ENCODE measurements at regions not wholly inside any gene's neighbourhood (a gene's known extent, or its start where the extent isn't known, plus 50 kb on each side); places are given as distances from the start of the nearest gene placed in this dataset.

DNA sequence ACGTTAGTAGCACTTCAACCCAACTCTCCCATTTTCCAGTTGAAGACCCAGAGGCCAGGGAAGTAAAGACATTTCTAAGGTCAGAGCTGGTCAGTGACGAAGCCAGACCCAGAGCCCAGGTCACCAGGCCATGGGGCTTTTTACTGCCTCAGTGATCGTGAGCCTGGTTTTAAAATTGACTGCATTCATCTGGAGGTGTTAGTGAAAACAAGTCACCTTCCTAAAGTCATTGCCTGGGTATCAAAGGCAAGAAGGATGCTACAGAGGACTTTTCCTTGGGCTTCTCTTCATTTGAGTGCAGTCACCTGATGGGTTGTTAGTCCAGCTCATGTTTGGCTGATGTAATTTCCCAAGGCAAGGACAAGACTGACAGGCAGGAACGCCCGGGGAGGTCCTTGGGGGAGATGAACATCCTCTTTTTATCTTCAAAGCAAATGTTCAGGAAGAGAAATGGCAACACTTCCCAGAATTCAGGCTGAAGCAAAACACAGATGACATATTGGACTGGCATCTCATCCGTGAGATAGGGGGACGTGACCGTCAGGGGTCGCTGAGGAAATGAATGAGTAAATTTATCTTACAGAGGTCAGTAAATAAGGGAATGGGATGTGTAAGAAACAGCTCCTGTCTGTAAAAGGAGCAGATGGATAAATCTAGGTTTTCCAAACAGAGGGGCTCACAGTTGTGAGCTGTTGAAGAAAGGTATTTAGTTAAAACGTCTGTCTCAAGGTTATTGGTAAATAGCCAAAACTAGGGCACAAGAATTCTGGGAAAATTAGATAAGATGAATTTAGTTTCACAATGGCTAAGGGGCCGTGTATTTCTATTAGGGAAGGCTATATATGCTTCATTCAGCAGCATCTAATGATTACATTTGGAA is 201.2 kb downstream of the OPA1 start:
- Histone ChIP-seq H3K9me3 (ENCODE audit: control insufficient read depth, low read depth, low read length) (no peaks in the 10 kb centered on the region), H3K4me2 (ENCODE audit: insufficient read depth, insufficient read length, low read length) (no peak overlapping the region), H2BK15ac (ENCODE audit: low read depth, low read length) (no peak overlapping the region), H3K27ac (ENCODE audit: insufficient read length, low read depth, low read length) (no peak overlapping the region), H3K56ac (ENCODE audit: insufficient read length, low read depth, low read length) (no peak overlapping the region), H3K18ac (ENCODE audit: insufficient read length, low read depth, low read length) (no peak overlapping the region), H2BK120ac (ENCODE audit: low read depth, low read length, poor library complexity, severe bottlenecking) (no peak overlapping the region), H4K20me1 (ENCODE audit: control insufficient read depth, insufficient read depth, insufficient read length) (no peaks in the 10 kb centered on the region), H2BK12ac (ENCODE audit: insufficient read length, low read depth, low read length) (no peak overlapping the region), H2AFZ (ENCODE audit: low read length) (no peak overlapping the region), H3K4me1 (ENCODE audit: insufficient read depth, low read length) (peaks cover 9% of the 10 kb centered on the region; the same call in 1 of the 2 replicates), H4K5ac (ENCODE audit: insufficient read length, low read depth, low read length) (no peak overlapping the region), H3K23me2 (ENCODE audit: insufficient read length, low read depth, low read length, poor library complexity, severe bottlenecking) (no peaks in the 10 kb centered on the region), H2BK20ac (ENCODE audit: low read depth, low read length, poor library complexity, severe bottlenecking) (no peak overlapping the region), H2BK5ac (ENCODE audit: insufficient read length, low read length) (no peak overlapping the region), H4K91ac (ENCODE audit: insufficient read length, low read depth, low read length) (no peak overlapping the region), H3K79me1 (ENCODE audit: insufficient read depth, low read depth, low read length, poor library complexity, severe bottlenecking) (no peaks in the 10 kb centered on the region), H2AK5ac (ENCODE audit: insufficient read length, low read length) (no peak overlapping the region), H3K23ac (ENCODE audit: insufficient read length, low read depth, low read length) (no peak overlapping the region), H3K4ac (ENCODE audit: low read depth, low read length) (no peak overlapping the region), H3K9ac (ENCODE audit: extremely low read depth, insufficient read length, low read length) (no peak overlapping the region), H3T11ph (ENCODE audit: low read length) (no peak overlapping the region), H3K79me2 (ENCODE audit: insufficient read depth, low read length) (no peaks in the 10 kb centered on the region), H3K14ac (ENCODE audit: insufficient read depth, low read length) (no peak overlapping the region), H4K8ac (replicated peaks; ENCODE audit: insufficient read length, low read depth, low read length) (no peak overlapping the region), H3K27me3 (ENCODE audit: insufficient read depth, low read length) (peaks cover under 1% of the 10 kb centered on the region; the same call in 1 of the 2 replicates)
- no peak overlapping the region for H3K27ac Mint-ChIP-seq
- TF ChIP-seq, protein P1, sequence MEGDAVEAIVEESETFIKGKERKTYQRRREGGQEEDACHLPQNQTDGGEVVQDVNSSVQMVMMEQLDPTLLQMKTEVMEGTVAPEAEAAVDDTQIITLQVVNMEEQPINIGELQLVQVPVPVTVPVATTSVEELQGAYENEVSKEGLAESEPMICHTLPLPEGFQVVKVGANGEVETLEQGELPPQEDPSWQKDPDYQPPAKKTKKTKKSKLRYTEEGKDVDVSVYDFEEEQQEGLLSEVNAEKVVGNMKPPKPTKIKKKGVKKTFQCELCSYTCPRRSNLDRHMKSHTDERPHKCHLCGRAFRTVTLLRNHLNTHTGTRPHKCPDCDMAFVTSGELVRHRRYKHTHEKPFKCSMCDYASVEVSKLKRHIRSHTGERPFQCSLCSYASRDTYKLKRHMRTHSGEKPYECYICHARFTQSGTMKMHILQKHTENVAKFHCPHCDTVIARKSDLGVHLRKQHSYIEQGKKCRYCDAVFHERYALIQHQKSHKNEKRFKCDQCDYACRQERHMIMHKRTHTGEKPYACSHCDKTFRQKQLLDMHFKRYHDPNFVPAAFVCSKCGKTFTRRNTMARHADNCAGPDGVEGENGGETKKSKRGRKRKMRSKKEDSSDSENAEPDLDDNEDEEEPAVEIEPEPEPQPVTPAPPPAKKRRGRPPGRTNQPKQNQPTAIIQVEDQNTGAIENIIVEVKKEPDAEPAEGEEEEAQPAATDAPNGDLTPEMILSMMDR (conservative IDR thresholded peaks at IDR 0.05), result no peak
- WGBS (ENCODE audit: extremely low coverage, insufficient read length, low lambda C conversion rate), result no CpG with 5 or more reads among the region's 11 CpGs
- H3K27me3 Mint-ChIP-seq (ENCODE audit: low read depth), result peaks cover 30% of the 10 kb centered on the region
- peaks cover 33 to 45% of the 10 kb centered on the region in 2 experiments for H3K4me1 Mint-ChIP-seq
- peaks cover 0 to 4% of the 10 kb centered on the region in 2 experiments; a peak in 2 of 5 replicates for H3K9me3 Mint-ChIP-seq
- no peak overlapping the region for H3K4me3 Mint-ChIP-seq
- H3K36me3 Mint-ChIP-seq (ENCODE audit: insufficient read depth in 1 of 3, low read depth in 3 of 3), result peaks cover 0 to 4% (median 0%) of the 10 kb centered on the region in 3 experiments; a peak in 1 of 7 replicates
- no peak for DNase-seq

All from H9 (cell line).